H1 (cell line): ENCODE measurements at regions not wholly inside any gene's neighbourhood (a gene's known extent, or its start where the extent isn't known, plus 50 kb on each side); places are given as distances from the start of the nearest gene placed in this dataset.

Experiments used
- CTCF ChIA-PET: fragments of 300-600 bp; sonication (Branson Sonifier 250); formaldehyde crosslinking; loops from one replicate; lab custom pipeline; 2021; ENCODE audit not compliant: partially characterized antibody; lab: Charles Lee
- POLR2A ChIA-PET: fragments of 300-600 bp; sonication (Branson Sonifier 250); formaldehyde crosslinking; loops from one replicate; lab custom pipeline; 2021; ENCODE audit warnings: inconsistent platforms; ENCODE audit not compliant: partially characterized antibody; lab: Charles Lee
- DNase-seq, 2 experiments: peaks; one replicate each; pipeline versions ENCODE4 v3.0.0 to v3.0.0-alpha.2; 2010 to 2022; ENCODE audit warnings: low spot score in 2 of 2, low read depth in 1 of 2, mixed read lengths in 1 of 2
- FAIRE-seq: peaks from 2 replicates; lab custom pipeline; 2011; peaks lifted over from hg19 to GRCh38; lab: Jason Lieb, UNC
- H2AFZ ChIP-seq: 2 replicates; pipeline ENCODE4 v1.8.1; 2012; ENCODE audit warnings: low read length, inconsistent platforms
- H2AK5ac ChIP-seq: 2 replicates; pipeline ENCODE4 v1.6.1; 2013; ENCODE audit warnings: low read depth, low read length
- H2BK120ac ChIP-seq: replicated peaks from 2 replicates; pipeline ENCODE3; 2013; ENCODE audit warnings: low read depth, low read length, inconsistent platforms
- H2BK12ac ChIP-seq: 2 replicates; pipeline ENCODE4 v1.6.1; 2013; ENCODE audit warnings: low read depth, low read length
- H2BK15ac ChIP-seq: 2 replicates; pipeline ENCODE4 v1.6.1; 2013; ENCODE audit warnings: low read length
- H2BK20ac ChIP-seq: 2 replicates; pipeline ENCODE4 v1.6.1; 2013; ENCODE audit warnings: low read length
- H2BK5ac ChIP-seq: 2 replicates; pipeline ENCODE4 v1.6.1; 2013; ENCODE audit warnings: low read depth, low read length
- H3K14ac ChIP-seq: 2 replicates; pipeline ENCODE4 v1.6.1; 2013; ENCODE audit warnings: inconsistent platforms; ENCODE audit not compliant: insufficient read length
- H3K18ac ChIP-seq: 2 replicates; pipeline ENCODE4 v1.6.1; 2013; ENCODE audit warnings: low read length; ENCODE audit errors: extremely low read depth
- H3K23ac ChIP-seq: 2 replicates; pipeline ENCODE4 v1.6.1; 2013; ENCODE audit warnings: inconsistent platforms; ENCODE audit not compliant: insufficient read length
- H3K23me2 ChIP-seq: 2 replicates; pipeline ENCODE4 v1.6.1; 2013; ENCODE audit warnings: low read depth, low read length
- H3K27ac ChIP-seq: 2 replicates; pipeline ENCODE4 v1.6.1; 2011; ENCODE audit warnings: low read depth, low read length, inconsistent platforms
- H3K27me3 ChIP-seq, 4 experiments: replicated peaks in 1 of 4; 1 replicate in 1 of 4; 2 replicates in 3 of 4; pipeline versions ENCODE4 v1.6.1 to v1.8.1; 2011 to 2013; ENCODE audit warnings: low read length in 3 of 4, mild to moderate bottlenecking in 3 of 4, inconsistent platforms in 2 of 4, mixed read lengths in 2 of 4, moderate library complexity in 1 of 4; ENCODE audit not compliant: control insufficient read depth in 3 of 4, insufficient read depth in 3 of 4; ENCODE audit errors: extremely low read depth in 1 of 4
- H3K36me3 ChIP-seq, 4 experiments: 2 replicates each; pipeline versions ENCODE4 v1.6.1 to v1.8.1; 2011 to 2013; ENCODE audit warnings: mild to moderate bottlenecking in 4 of 4, low read length in 3 of 4, moderate library complexity in 2 of 4, control low read depth in 1 of 4, inconsistent platforms in 1 of 4; ENCODE audit not compliant: insufficient read depth in 4 of 4, control insufficient read depth in 2 of 4
- H3K4ac ChIP-seq: replicated peaks from 2 replicates; pipeline ENCODE3; 2013; ENCODE audit warnings: low read length, low read depth, mixed read lengths, inconsistent platforms; ENCODE audit not compliant: insufficient read length
- H3K4me1 ChIP-seq, 4 experiments: replicated peaks in 1 of 4; 1 replicate in 1 of 4; 2 replicates in 3 of 4; pipeline versions ENCODE4 v1.6.1 to v1.8.1; 2011 to 2013; ENCODE audit warnings: low read length in 3 of 4, inconsistent platforms in 2 of 4, mixed read lengths in 1 of 4; ENCODE audit not compliant: insufficient read depth in 4 of 4, control insufficient read depth in 3 of 4
- H3K4me2 ChIP-seq, 2 experiments: 2 replicates each; pipeline versions ENCODE4 v1.6.1 to v1.8.1; 2011 to 2013; ENCODE audit warnings: low read depth in 2 of 2, low read length in 2 of 2, control low read depth in 1 of 2, inconsistent platforms in 1 of 2, mild to moderate bottlenecking in 1 of 2; ENCODE audit not compliant: insufficient read depth in 1 of 2
- H3K4me3 ChIP-seq, 4 experiments: fragments of 200-600, 300-600 bp in 1 of 4; sonication (generic), shearing (Covaris generic), sonication (Bioruptor Twin) in 1 of 4; 2 replicates each; pipeline versions ENCODE4 v1.5.1 to v1.8.1; 2011 to 2016; ENCODE audit warnings: low read length in 4 of 4, low read depth in 3 of 4, control low read depth in 2 of 4, inconsistent platforms in 2 of 4, mild to moderate bottlenecking in 2 of 4, mixed read lengths in 1 of 4, moderate library complexity in 1 of 4; ENCODE audit not compliant: insufficient read depth in 2 of 4; ENCODE audit errors: extremely low read depth in 1 of 4
- H3K56ac ChIP-seq: replicated peaks from 2 replicates; pipeline ENCODE3; 2013; ENCODE audit warnings: low read depth, mild to moderate bottlenecking, mixed read lengths, low read length, inconsistent platforms; ENCODE audit not compliant: insufficient read length
- H3K79me1 ChIP-seq: 2 replicates; pipeline ENCODE4 v1.6.1; 2013; ENCODE audit warnings: low read depth, low read length, control low read depth
- H3K79me2 ChIP-seq, 2 experiments: 2 replicates each; pipeline versions ENCODE4 v1.6.1 to v1.8.1; 2012 to 2013; ENCODE audit warnings: low read length in 2 of 2, mild to moderate bottlenecking in 2 of 2, inconsistent platforms in 1 of 2; ENCODE audit not compliant: insufficient read depth in 2 of 2, control insufficient read depth in 1 of 2
- H3K9ac ChIP-seq, 4 experiments: replicated peaks in 1 of 4; 1 replicate in 1 of 4; 2 replicates in 3 of 4; pipeline versions ENCODE4 v1.6.1 to v1.8.1; 2011 to 2013; ENCODE audit warnings: low read depth in 3 of 4, low read length in 3 of 4, control low read depth in 2 of 4, mild to moderate bottlenecking in 2 of 4, moderate library complexity in 2 of 4, inconsistent platforms in 1 of 4; ENCODE audit errors: extremely low read depth in 1 of 4
- H3K9me3 ChIP-seq, 2 experiments: 2 replicates each; pipeline versions ENCODE4 v1.6.1 to v1.8.1; 2012 to 2013; ENCODE audit warnings: mild to moderate bottlenecking in 2 of 2, moderate library complexity in 2 of 2, control low read depth in 1 of 2, inconsistent platforms in 1 of 2, low read depth in 1 of 2, low read length in 1 of 2, mixed read lengths in 1 of 2; ENCODE audit not compliant: insufficient read depth in 2 of 2
- H4K20me1 ChIP-seq, 2 experiments: replicated peaks in 1 of 2; 2 replicates each; pipeline versions ENCODE3 to v1.8.1; 2011 to 2013; ENCODE audit warnings: inconsistent platforms in 2 of 2, low read length in 2 of 2, mild to moderate bottlenecking in 1 of 2; ENCODE audit not compliant: insufficient read depth in 2 of 2, control insufficient read depth in 1 of 2
- H4K5ac ChIP-seq: 2 replicates; pipeline ENCODE4 v1.6.1; 2013; ENCODE audit warnings: low read length, low read depth, mixed read lengths, inconsistent platforms; ENCODE audit not compliant: insufficient read length
- H4K8ac ChIP-seq: 2 replicates; pipeline ENCODE4 v1.8.0; 2013; ENCODE audit warnings: mild to moderate bottlenecking, moderate library complexity, low read length, inconsistent platforms; ENCODE audit not compliant: insufficient read depth; ENCODE audit errors: extremely low read depth
- H4K91ac ChIP-seq: replicated peaks from 2 replicates; pipeline ENCODE3; 2013; ENCODE audit warnings: low read length, mixed read lengths, inconsistent platforms; ENCODE audit not compliant: insufficient read length
- JUND ChIP-seq: IDR thresholded peaks from 2 replicates; pipeline ENCODE4 v1.6.1; 2011; ENCODE audit warnings: mild to moderate bottlenecking, improper control_type of control experiment, low read length
- PHF8 ChIP-seq: fragments of 200-600 bp; sonication (generic); conservative IDR thresholded peaks from 2 replicates; pipeline ENCODE4 v1.7.1; 2012; ENCODE audit warnings: low read depth, mild to moderate bottlenecking, inconsistent platforms, low read length, moderate library complexity
- RAD21 ChIP-seq, 2 experiments: IDR thresholded peaks in 1 of 2; conservative IDR thresholded peaks in 1 of 2; 2 replicates each; pipeline ENCODE4 v1.6.1; 2011; ENCODE audit warnings: low read depth in 2 of 2, low read length in 2 of 2, improper control_type of control experiment in 1 of 2, inconsistent platforms in 1 of 2, mild to moderate bottlenecking in 1 of 2, moderate library complexity in 1 of 2
- SUZ12 ChIP-seq: fragments of 200-600 bp; sonication (generic); IDR thresholded peaks from 2 replicates; pipeline ENCODE4 v1.6.1; 2012; ENCODE audit warnings: mild to moderate bottlenecking, inconsistent platforms, low read length, moderate library complexity, mixed read lengths
- ZNF274 ChIP-seq: IDR thresholded peaks from 2 replicates; pipeline ENCODE4 v1.7.0; 2012; ENCODE audit warnings: low read length, borderline replicate concordance; ENCODE audit errors: extremely low read depth
- WGBS, 2 experiments: shearing (Covaris generic) in 1 of 2; methylation state at CpG; one replicate each; pipeline versions ENCODE4 v1.1.6 to v1.1.7; 2013 to 2015; ENCODE audit warnings: low lambda C conversion rate in 2 of 2, mixed read lengths in 2 of 2, inconsistent platforms in 1 of 2, low coverage in 1 of 2, missing lambda C conversion rate in 1 of 2; ENCODE audit not compliant: insufficient replicate concordance in 2 of 2, insufficient coverage in 1 of 2, insufficient read length in 1 of 2; ENCODE audit errors: extremely low coverage in 1 of 2, missing lambda C conversion rate in 1 of 2; 5-methylcytosine and 5-hydroxymethylcytosine counted together

DNA sequence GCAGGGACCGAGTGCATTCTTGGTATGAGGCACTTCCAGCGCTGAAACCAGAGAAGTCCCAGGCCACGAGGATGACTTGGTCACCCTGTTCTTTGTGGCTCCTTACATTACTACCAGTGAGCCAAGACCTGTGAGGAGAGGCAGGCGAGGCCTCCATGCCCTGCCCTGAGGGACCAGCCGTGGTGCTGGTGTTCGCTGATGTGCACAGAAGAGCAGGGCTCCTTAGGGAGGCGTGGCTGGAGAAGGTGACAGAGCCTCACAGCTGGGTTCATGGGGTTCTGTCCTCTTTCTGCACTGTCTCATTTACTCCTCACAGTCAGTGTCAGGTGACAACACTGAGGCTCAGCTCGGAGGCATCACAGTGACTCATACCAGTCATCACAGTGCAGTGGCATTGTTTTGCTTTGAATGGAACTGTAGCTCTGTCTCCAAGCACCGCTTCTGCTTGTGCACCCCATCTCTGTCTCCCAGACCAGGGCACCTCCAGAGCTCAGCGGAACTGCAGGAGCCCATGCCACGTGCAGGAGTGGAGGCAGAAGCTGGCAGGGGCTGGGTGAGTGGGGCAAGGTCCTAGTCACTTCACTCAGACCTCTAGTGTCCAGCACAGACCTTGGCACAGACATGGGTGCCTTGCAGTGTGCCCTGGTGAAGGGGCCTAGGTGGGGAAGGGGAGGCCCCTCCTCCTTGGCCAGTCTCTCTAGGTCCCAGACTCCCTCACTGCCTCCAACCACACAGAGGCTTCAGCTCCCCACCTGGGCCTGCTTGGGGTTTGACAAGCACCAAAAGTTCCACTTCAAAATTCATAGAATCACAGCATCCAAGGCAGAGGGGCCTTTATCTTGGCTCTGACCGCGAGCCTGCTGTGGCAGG is 310.9 kb downstream of the MATN1 start:
- Histone ChIP-seq H3K4me3 (no peak overlapping the region), H4K5ac (no peak overlapping the region), H3K79me1 (no peaks in the 10 kb centered on the region; the same call in 1 of the 2 replicates), H3K79me2 (no peaks in the 10 kb centered on the region), H2BK15ac (no peak overlapping the region), H2BK20ac (no peak overlapping the region), H3K27ac (no peak overlapping the region), H2AFZ (no peak overlapping the region), H3K56ac (no peak overlapping the region), H3K4me2 (no peak overlapping the region), H3K4me1 (no peaks in the 10 kb centered on the region), H4K8ac (no peak overlapping the region), H3K18ac (no peak overlapping the region), H2BK5ac (no peak overlapping the region), H3K9ac (no peak overlapping the region), H2BK120ac (no peak overlapping the region), H3K27me3 (no peaks in the 10 kb centered on the region), H3K23me2 (no peaks in the 10 kb centered on the region), H3K14ac (no peak overlapping the region), H3K23ac (no peak overlapping the region), H2BK12ac (no peak overlapping the region), H2AK5ac (no peak overlapping the region)
- DNase-seq (peak in 1 of 2 experiments; percentile 23), FAIRE-seq (no peak)
- ChIA-PET CTCF (interaction anchor here (0.6 to 2.3 kb wide), 6 partner anchors 12 to 295 kb away, joined by 3 to 11 read pairs (median 4); no protein-coding TSS in a partner anchor), POLR2A (no interaction called here)
- WGBS, 2 experiments = 79% methylated on average over 12 of the region's 13 CpGs; no CpG with 5 or more reads in 1 of the 2 experiments
- TF ChIP-seq PHF8 (no peak), RAD21 (IDR thresholded peaks at IDR 0.05 in 1 of 2, conservative IDR thresholded peaks at IDR 0.05 in 1 of 2; ENCODE audit: low read depth in 2 of 2, low read length in 2 of 2) (no peak), ZNF274 (no peak), SUZ12 (no peak), JUND (no peak)
- TF ChIP-seq, all 59 proteins: peak for 0
- no peak overlapping the region for H3K4ac ChIP-seq
- no peak overlapping the region for H4K91ac ChIP-seq
- no peaks in the 10 kb centered on the region for H3K36me3 ChIP-seq
- H3K9me3 ChIP-seq = no peaks in the 10 kb centered on the region
- H4K20me1 ChIP-seq = no peaks in the 10 kb centered on the region
